Natural killer cell treated with Interleukin-12 subunit alpha and Interleukin-12 subunit beta and Interleukin-15 and Interleukin-18, amount 100 ng/mL, for 72 hours (primary cell): ENCODE measurements at regions not wholly inside any gene's neighbourhood (a gene's known extent, or its start where the extent isn't known, plus 50 kb on each side); places are given as distances from the start of the nearest gene placed in this dataset.

Source experiments
- ATAC-seq, 2 donors: fragments of 150-1000 bp; cut with Tn5 transposase in 1 of 2; sonication (Bioruptor Pico), chemical (Tn5 transposase) in 1 of 2; 2 replicates each; pipeline ENCODE4 v1.10.0; 2021
- DNase-seq: peaks from one replicate; pipeline ENCODE4 v3.0.0; 2022; ENCODE audit warnings: low spot score
- H3K27ac Mint-ChIP-seq, 2 donors: 1 replicate in 1 of 2; 2 replicates in 1 of 2; pipeline ENCODE4 v1.8.0; 2022; ENCODE audit warnings: mixed read lengths in 2 of 2, mild to moderate bottlenecking in 1 of 2, moderate library complexity in 1 of 2
- H3K27me3 Mint-ChIP-seq, 2 donors: 1 replicate in 1 of 2; 2 replicates in 1 of 2; pipeline ENCODE4 v1.8.0; 2022; ENCODE audit warnings: mixed read lengths in 2 of 2
- H3K36me3 Mint-ChIP-seq: one replicate; pipeline ENCODE4 v1.8.0; 2022; ENCODE audit warnings: mixed read lengths
- H3K4me1 Mint-ChIP-seq, 2 donors: 1 replicate in 1 of 2; 2 replicates in 1 of 2; pipeline ENCODE4 v1.8.0; 2022; ENCODE audit warnings: low read depth in 2 of 2, mixed read lengths in 2 of 2, mild to moderate bottlenecking in 1 of 2
- H3K4me3 Mint-ChIP-seq: one replicate; pipeline ENCODE4 v1.8.0; 2022; ENCODE audit warnings: mixed read lengths
- H3K9me3 Mint-ChIP-seq: 2 replicates; pipeline ENCODE4 v1.8.0; 2022; ENCODE audit warnings: mixed read lengths

GRCh38 chr1:193321242-193321840, 134.9 kb upstream of the B3GALT2 start:
- Mint-ChIP-seq H3K27ac (no peak overlapping the region), H3K4me3 (no peak overlapping the region), H3K36me3 (peaks cover 5% of the 10 kb centered on the region), H3K9me3 (peaks cover 2% of the 10 kb centered on the region), H3K4me1 (no peaks in the 10 kb centered on the region), H3K27me3 (no peaks in the 10 kb centered on the region)
- DNase-seq (no peak), ATAC-seq (no peak)

GRCh38 chr1:193320270-193320669, 133.9 kb upstream of the B3GALT2 start:
- DNase-seq: no peak
- Mint-ChIP-seq H3K9me3 (peaks cover 2% of the 10 kb centered on the region), H3K4me3 (no peak overlapping the region), H3K27me3 (no peaks in the 10 kb centered on the region), H3K36me3 (peaks cover 5% of the 10 kb centered on the region), H3K4me1 (no peaks in the 10 kb centered on the region), H3K27ac (no peak overlapping the region)
- no peak for ATAC-seq

- no peak overlapping the region for H3K27ac Mint-ChIP-seq
- H3K27me3 Mint-ChIP-seq: no peaks in the 10 kb centered on the region
Measured at GRCh38 chr1:193318347-193318746, 131.9 kb upstream of the B3GALT2 start.

GRCh38 chr1:193313354-193314140, 127.1 kb upstream of the B3GALT2 start:
- ATAC-seq (no peak), DNase-seq (no peak)

More at GRCh38 chr1:193318347-193318746, 131.9 kb upstream of the B3GALT2 start:
- H3K4me1 Mint-ChIP-seq: no peaks in the 10 kb centered on the region
- ATAC-seq (no peak), DNase-seq (no peak)
- no peak overlapping the region for H3K4me3 Mint-ChIP-seq
- H3K36me3 Mint-ChIP-seq: peaks cover 5% of the 10 kb centered on the region
- H3K9me3 Mint-ChIP-seq: no peaks in the 10 kb centered on the region

GRCh38 chr1:193312432-193312831, 126.0 kb upstream of the B3GALT2 start:
- H3K4me1 Mint-ChIP-seq: peaks cover 7 to 8% of the 10 kb centered on the region in 2 donors
- H3K9me3 Mint-ChIP-seq: no peaks in the 10 kb centered on the region
- H3K4me3 Mint-ChIP-seq: no peak overlapping the region
- H3K27me3 Mint-ChIP-seq: no peaks in the 10 kb centered on the region
- DNase-seq (no peak), ATAC-seq (no peak)
- H3K27ac Mint-ChIP-seq: no peak overlapping the region
- H3K36me3 Mint-ChIP-seq: no peaks in the 10 kb centered on the region

More at GRCh38 chr1:193313354-193314140, 127.1 kb upstream of the B3GALT2 start:
- Mint-ChIP-seq H3K4me1 (peaks cover 7 to 8% of the 10 kb centered on the region in 2 donors), H3K9me3 (no peaks in the 10 kb centered on the region), H3K36me3 (no peaks in the 10 kb centered on the region), H3K27ac (no peak overlapping the region), H3K27me3 (no peaks in the 10 kb centered on the region), H3K4me3 (no peak overlapping the region)

GRCh38 chr1:193311226-193311948, 125.0 kb upstream of the B3GALT2 start:
- Mint-ChIP-seq H3K27ac (no peak overlapping the region), H3K9me3 (no peaks in the 10 kb centered on the region), H3K36me3 (no peaks in the 10 kb centered on the region), H3K4me3 (no peak overlapping the region), H3K27me3 (no peaks in the 10 kb centered on the region), H3K4me1 (peaks cover 7 to 8% of the 10 kb centered on the region in 2 donors)
- DNase-seq (no peak), ATAC-seq (no peak)

GRCh38 chr1:193310564-193310963, 124.2 kb upstream of the B3GALT2 start:
- Mint-ChIP-seq H3K27ac (no peak overlapping the region), H3K27me3 (no peaks in the 10 kb centered on the region), H3K4me3 (no peak overlapping the region), H3K9me3 (no peaks in the 10 kb centered on the region), H3K36me3 (no peaks in the 10 kb centered on the region), H3K4me1 (peaks cover 7 to 8% of the 10 kb centered on the region in 2 donors)
- ATAC-seq: no peak
- DNase-seq: no peak

GRCh38 chr1:193309936-193310475, 123.6 kb upstream of the B3GALT2 start:
- H3K27ac Mint-ChIP-seq: no peak overlapping the region
- no peaks in the 10 kb centered on the region for H3K36me3 Mint-ChIP-seq
- H3K4me1 Mint-ChIP-seq: peaks cover 7 to 8% of the 10 kb centered on the region in 2 donors
- no peak overlapping the region for H3K4me3 Mint-ChIP-seq
- ATAC-seq: no peak
- no peaks in the 10 kb centered on the region for H3K9me3 Mint-ChIP-seq
- no peak for DNase-seq
- H3K27me3 Mint-ChIP-seq: no peaks in the 10 kb centered on the region

- H3K27ac Mint-ChIP-seq: no peak overlapping the region
- H3K4me1 Mint-ChIP-seq: peaks cover 7 to 8% of the 10 kb centered on the region in 2 donors
- H3K4me3 Mint-ChIP-seq: no peak overlapping the region
Measured at GRCh38 chr1:193308438-193308837, 122.0 kb upstream of the B3GALT2 start.

GRCh38 chr1:193306430-193306829, 120.0 kb upstream of the B3GALT2 start:
- Mint-ChIP-seq H3K4me3 (no peak overlapping the region), H3K36me3 (no peaks in the 10 kb centered on the region), H3K27me3 (peaks cover 2 to 4% of the 10 kb centered on the region in 2 donors), H3K9me3 (peaks cover 2% of the 10 kb centered on the region), H3K4me1 (peaks cover 6 to 8% of the 10 kb centered on the region in 2 donors), H3K27ac (no peak overlapping the region)
- ATAC-seq (no peak), DNase-seq (no peak)

More at GRCh38 chr1:193308438-193308837, 122.0 kb upstream of the B3GALT2 start:
- Mint-ChIP-seq H3K9me3 (no peaks in the 10 kb centered on the region), H3K36me3 (no peaks in the 10 kb centered on the region), H3K27me3 (no peaks in the 10 kb centered on the region)
- ATAC-seq (no peak), DNase-seq (no peak)
